Posterior vena cava (tissue), 2 donors: ENCODE measurements at regions not wholly inside any gene's neighbourhood (a gene's known extent, or its start where the extent isn't known, plus 50 kb on each side); places are given as distances from the start of the nearest gene placed in this dataset.
"Not testable (repeated sequence)": the region's sequence is repeated elsewhere in the genome, so short reads cannot be mapped to it uniquely, and the experiment has no call there.

Experiments used
- DNase-seq: peaks from one replicate; pipeline ENCODE4 v3.0.0-alpha.2; 2020; ENCODE audit warnings: low spot score
- intact Hi-C, 2 donors: fragments of 100-400 bp; cut with DNase I; formaldehyde crosslinking; loops; one replicate each; pipeline versions ENCODE4 v1.14.1 to v1.14.2; 2022 to 2023
- donor health status: DM: yes; HTN: yes; CAD: no.
- donor health status: DM: yes; HTN: yes; CAD: no.

- no peak for DNase-seq
- intact Hi-C loops = no loop called here
Measured at GRCh38 chr6:157727629-157728182, 95.3 kb upstream of the SNX9 start.

GRCh38 chr6:157728183-157728881 is 94.7 kb upstream of the SNX9 start:
- DNase-seq = no peak
- intact Hi-C loops = no loop called here

GRCh38 chr6:157731221-157731620 is 91.8 kb upstream of the SNX9 start:
- no peak for DNase-seq
- intact Hi-C loops = no loop called here

- DNase-seq = no peak
- intact Hi-C loops = no loop called here
Measured at GRCh38 chr6:157732007-157732406, 91.0 kb upstream of the SNX9 start.

- intact Hi-C loops = no loop called here
- DNase-seq = no peak
Measured at GRCh38 chr6:157732416-157733161, 90.5 kb upstream of the SNX9 start.

GRCh38 chr6:157736555-157736954 is 86.5 kb upstream of the SNX9 start:
- DNase-seq, intact Hi-C loops: not testable (repeated sequence)

- no peak for DNase-seq
- intact Hi-C loops = no loop called here
Measured at GRCh38 chr6:157741321-157741947, 81.6 kb upstream of the SNX9 start.

GRCh38 chr6:157741948-157742556 is 81.0 kb upstream of the SNX9 start:
- no peak for DNase-seq
- intact Hi-C loops = no loop called here

- intact Hi-C loops = no loop called here
Measured at GRCh38 chr6:157744102-157744601, 78.9 kb upstream of the SNX9 start.

GRCh38 chr6:157746897-157747296 is 76.1 kb upstream of the SNX9 start:
- DNase-seq = no peak
- intact Hi-C loops = no loop called here

More at GRCh38 chr6:157744102-157744601, 78.9 kb upstream of the SNX9 start:
- no peak for DNase-seq

- DNase-seq = no peak
- intact Hi-C loops = no loop called here
Measured at GRCh38 chr6:157747370-157747769, 75.7 kb upstream of the SNX9 start.

GRCh38 chr6:157748839-157749571 is 74.0 kb upstream of the SNX9 start:
- intact Hi-C loops = no loop called here
- DNase-seq = no peak

GRCh38 chr6:157750973-157751372 is 72.1 kb upstream of the SNX9 start:
- intact Hi-C loops = loop anchor here in 1 of 2 donors (10.0 kb wide), 1 partner anchor 74 kb away; the partner anchor contains the start of gene SNX9
- not testable (repeated sequence) for DNase-seq

- intact Hi-C loops = loop anchor here in 1 of 2 donors (10.0 kb wide), 1 partner anchor 73 kb away; the partner anchor contains the start of gene SNX9
- DNase-seq = no peak
Measured at GRCh38 chr6:157751547-157752200, 71.4 kb upstream of the SNX9 start.

- intact Hi-C loops = loop anchor here in 1 of 2 donors (10.0 kb wide), 1 partner anchor 72 kb away; the partner anchor contains the start of gene SNX9
- not testable (repeated sequence) for DNase-seq
Measured at GRCh38 chr6:157752879-157753278, 70.2 kb upstream of the SNX9 start.

GRCh38 chr6:157753291-157753690 is 69.8 kb upstream of the SNX9 start:
- intact Hi-C loops = loop anchor here in 1 of 2 donors (10.0 kb wide), 1 partner anchor 72 kb away; the partner anchor contains the start of gene SNX9
- DNase-seq = no peak

- DNase-seq = not testable (repeated sequence)
- intact Hi-C loops = loop anchor here in 1 of 2 donors (10.0 kb wide), 1 partner anchor 71 kb away; the partner anchor contains the start of gene SNX9
Measured at GRCh38 chr6:157753801-157754200, 69.2 kb upstream of the SNX9 start.

GRCh38 chr6:157754351-157754750 is 68.7 kb upstream of the SNX9 start:
- DNase-seq = no peak

More at GRCh38 chr6:157754351-157754750, 68.7 kb upstream of the SNX9 start:
- intact Hi-C loops = loop anchor here in 1 of 2 donors (10.0 kb wide), 1 partner anchor 70 kb away; the partner anchor contains the start of gene SNX9
